ENCODE measurements at regions not wholly inside any gene's neighbourhood (a gene's known extent, or its start where the extent isn't known, plus 50 kb on each side); places are given as distances from the start of the nearest gene placed in this dataset.
"Not testable (repeated sequence)": the region's sequence is repeated elsewhere in the genome, so short reads cannot be mapped to it uniquely, and the experiment has no call there.

DNA sequence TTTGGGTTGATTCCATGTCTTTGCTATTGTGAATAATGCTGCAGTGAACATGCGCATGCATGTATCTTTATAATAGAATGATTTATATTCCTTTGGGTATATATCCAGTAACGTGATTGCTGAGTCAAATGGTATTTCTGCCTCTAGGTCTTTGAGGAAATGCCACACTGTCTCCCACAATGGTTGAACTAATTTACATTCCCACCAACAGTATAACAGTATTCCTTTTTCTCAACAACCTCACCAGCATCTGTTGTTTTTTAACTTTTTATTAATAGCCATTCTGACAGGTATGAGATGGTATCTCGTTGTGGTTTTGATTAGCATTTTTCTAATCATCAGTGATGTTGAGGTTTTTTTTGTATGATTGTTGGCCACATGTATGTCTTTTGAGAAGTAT, 133.6 kb downstream of the GPR85 start:
- TF ChIP-seq, protein P1, sequence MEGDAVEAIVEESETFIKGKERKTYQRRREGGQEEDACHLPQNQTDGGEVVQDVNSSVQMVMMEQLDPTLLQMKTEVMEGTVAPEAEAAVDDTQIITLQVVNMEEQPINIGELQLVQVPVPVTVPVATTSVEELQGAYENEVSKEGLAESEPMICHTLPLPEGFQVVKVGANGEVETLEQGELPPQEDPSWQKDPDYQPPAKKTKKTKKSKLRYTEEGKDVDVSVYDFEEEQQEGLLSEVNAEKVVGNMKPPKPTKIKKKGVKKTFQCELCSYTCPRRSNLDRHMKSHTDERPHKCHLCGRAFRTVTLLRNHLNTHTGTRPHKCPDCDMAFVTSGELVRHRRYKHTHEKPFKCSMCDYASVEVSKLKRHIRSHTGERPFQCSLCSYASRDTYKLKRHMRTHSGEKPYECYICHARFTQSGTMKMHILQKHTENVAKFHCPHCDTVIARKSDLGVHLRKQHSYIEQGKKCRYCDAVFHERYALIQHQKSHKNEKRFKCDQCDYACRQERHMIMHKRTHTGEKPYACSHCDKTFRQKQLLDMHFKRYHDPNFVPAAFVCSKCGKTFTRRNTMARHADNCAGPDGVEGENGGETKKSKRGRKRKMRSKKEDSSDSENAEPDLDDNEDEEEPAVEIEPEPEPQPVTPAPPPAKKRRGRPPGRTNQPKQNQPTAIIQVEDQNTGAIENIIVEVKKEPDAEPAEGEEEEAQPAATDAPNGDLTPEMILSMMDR (IDR thresholded peaks at IDR 0.05; ENCODE audit: control extremely low read depth in 1 of 3, insufficient read depth in 1 of 3, low read depth in 1 of 3, low read length in 3 of 3) = not testable (repeated sequence)
- not testable (repeated sequence) for TF ChIP-seq EZH2 (IDR thresholded peaks at IDR 0.05; ENCODE audit: low read depth, low read length, severe bottlenecking); ZNF274 (IDR thresholded peaks at IDR 0.05; ENCODE audit: borderline replicate concordance, extremely low read depth, low read length); EP300 (IDR thresholded peaks at IDR 0.05; ENCODE audit: borderline replicate concordance in 1 of 2, low read depth in 2 of 2, low read length in 2 of 2); YY1 (IDR thresholded peaks at IDR 0.05; ENCODE audit: low read depth, low read length); KDM1A (IDR thresholded peaks at IDR 0.05; ENCODE audit: borderline replicate concordance, low read length); POLR2AphosphoS5 (IDR thresholded peaks at IDR 0.05; ENCODE audit: low read depth, low read length)
